Fibroblast of lung (primary cell): ENCODE measurements at regions not wholly inside any gene's neighbourhood (a gene's known extent, or its start where the extent isn't known, plus 50 kb on each side); places are given as distances from the start of the nearest gene placed in this dataset.

Source experiments
- DNase-seq, 2 donors: peaks; one replicate each; pipeline versions ENCODE4 v3.0.0 to v3.0.0-alpha.2; 2010; ENCODE audit warnings: low read depth in 2 of 2
- H2AFZ ChIP-seq: 2 replicates; pipeline ENCODE4 v1.5.1; 2012; ENCODE audit warnings: low read length, control low read depth, inconsistent platforms
- H3K27ac ChIP-seq: 2 replicates; pipeline ENCODE4 v1.5.1; 2011; ENCODE audit warnings: low read length, control low read depth; ENCODE audit not compliant: insufficient read depth
- H3K27me3 ChIP-seq: 2 replicates; pipeline ENCODE4 v1.5.1; 2011; ENCODE audit warnings: mild to moderate bottlenecking, low read length; ENCODE audit not compliant: control insufficient read depth, insufficient read depth
- H3K36me3 ChIP-seq: 2 replicates; pipeline ENCODE4 v1.5.1; 2011; ENCODE audit warnings: low read length; ENCODE audit not compliant: control insufficient read depth, insufficient read depth
- H3K4me1 ChIP-seq: 2 replicates; pipeline ENCODE4 v1.5.1; 2011; ENCODE audit warnings: low read length; ENCODE audit not compliant: control insufficient read depth, insufficient read depth; ENCODE audit errors: extremely low read depth
- H3K4me2 ChIP-seq: 2 replicates; pipeline ENCODE4 v1.5.1; 2011; ENCODE audit warnings: low read length, control low read depth; ENCODE audit not compliant: insufficient read depth; ENCODE audit errors: extremely low read depth
- H3K4me3 ChIP-seq, 4 experiments: fragments of 200-600 bp in 1 of 4; sonication (generic) in 1 of 4; replicated peaks in 1 of 4; 2 replicates each; pipeline ENCODE4 v1.5.1; 2011 to 2016; ENCODE audit warnings: low read length in 4 of 4, low read depth in 3 of 4, mild to moderate bottlenecking in 3 of 4, control low read depth in 2 of 4, inconsistent platforms in 1 of 4, mixed read lengths in 1 of 4; ENCODE audit not compliant: insufficient read depth in 1 of 4; ENCODE audit errors: control extremely low read depth in 1 of 4
- H3K79me2 ChIP-seq: 2 replicates; pipeline ENCODE4 v1.5.1; 2012; ENCODE audit warnings: mild to moderate bottlenecking, low read length, inconsistent platforms; ENCODE audit not compliant: control insufficient read depth, insufficient read depth
- H3K9ac ChIP-seq: 2 replicates; pipeline ENCODE4 v1.5.1; 2011; ENCODE audit warnings: mild to moderate bottlenecking, low read length, control low read depth; ENCODE audit not compliant: insufficient read depth
- H3K9me3 ChIP-seq: 2 replicates; pipeline ENCODE4 v1.5.1; 2012; ENCODE audit warnings: low read depth, low read length; ENCODE audit not compliant: control insufficient read depth, insufficient read depth
- H4K20me1 ChIP-seq: 2 replicates; pipeline ENCODE4 v1.5.1; 2011; ENCODE audit warnings: low read length; ENCODE audit not compliant: control insufficient read depth, insufficient read depth; ENCODE audit errors: extremely low read depth
- CTCF ChIP-seq, 2 donors: IDR thresholded peaks in 1 of 2; conservative IDR thresholded peaks in 1 of 2; 1 replicate in 1 of 2; 2 replicates in 1 of 2; pipeline ENCODE4 v1.5.1; 2011 to 2012; ENCODE audit warnings: low read length in 2 of 2, control low read depth in 1 of 2, inconsistent platforms in 1 of 2, low read depth in 1 of 2, mild to moderate bottlenecking in 1 of 2
- EZH2 ChIP-seq: IDR thresholded peaks from 2 replicates; pipeline ENCODE4 v1.5.1; 2012; ENCODE audit warnings: low read length, control low read depth, mild to moderate bottlenecking; ENCODE audit errors: missing control alignments

GRCh38 chr10:10816447-10816846, 201.2 kb upstream of the CELF2 start:
- Histone ChIP-seq H3K4me1 (peaks cover 14% of the 10 kb centered on the region), H3K4me3 (no peak overlapping the region), H3K79me2 (no peaks in the 10 kb centered on the region), H3K9me3 (no peaks in the 10 kb centered on the region), H3K4me2 (peak overlapping the region; percentile 52), H3K27me3 (no peaks in the 10 kb centered on the region), H3K9ac (no peak overlapping the region), H4K20me1 (no peaks in the 10 kb centered on the region), H3K27ac (no peak overlapping the region), H3K36me3 (no peaks in the 10 kb centered on the region), H2AFZ (no peak overlapping the region)
- TF ChIP-seq CTCF (conservative IDR thresholded peaks at IDR 0.05 in 1 of 2, IDR thresholded peaks at IDR 0.05 in 1 of 2; ENCODE audit: low read depth in 1 of 2, low read length in 2 of 2) = no peak
- no peak for TF ChIP-seq EZH2
- DNase-seq = peak; percentile 49 to 79

GRCh38 chr10:10817609-10818008, 200.1 kb upstream of the CELF2 start:
- H3K36me3 ChIP-seq = no peaks in the 10 kb centered on the region
- H3K79me2 ChIP-seq = no peaks in the 10 kb centered on the region
- no peaks in the 10 kb centered on the region for H4K20me1 ChIP-seq
- H3K27ac ChIP-seq = no peak overlapping the region
- H3K4me2 ChIP-seq = no peak overlapping the region
- H3K4me1 ChIP-seq = peaks cover 16% of the 10 kb centered on the region
- H3K4me3 ChIP-seq = no peak overlapping the region
- H3K9ac ChIP-seq = no peak overlapping the region
- H3K27me3 ChIP-seq = no peaks in the 10 kb centered on the region
- H2AFZ ChIP-seq = no peak overlapping the region
- TF ChIP-seq CTCF (conservative IDR thresholded peaks at IDR 0.05 in 1 of 2, IDR thresholded peaks at IDR 0.05 in 1 of 2; ENCODE audit: low read depth in 1 of 2, low read length in 2 of 2) (no peak), EZH2 (no peak)
- no peak for DNase-seq
- no peaks in the 10 kb centered on the region for H3K9me3 ChIP-seq

- DNase-seq = peak; percentile 34 to 53
- no peak overlapping the region for H3K4me2 ChIP-seq
- TF ChIP-seq EZH2 (no peak), CTCF (conservative IDR thresholded peaks at IDR 0.05 in 1 of 2, IDR thresholded peaks at IDR 0.05 in 1 of 2; ENCODE audit: low read depth in 1 of 2, low read length in 2 of 2) (no peak)
- H3K36me3 ChIP-seq = no peaks in the 10 kb centered on the region
- H3K9me3 ChIP-seq = no peaks in the 10 kb centered on the region
- H3K79me2 ChIP-seq = no peaks in the 10 kb centered on the region
- H3K4me1 ChIP-seq = peaks cover 16% of the 10 kb centered on the region
- H2AFZ ChIP-seq = no peak overlapping the region
- no peaks in the 10 kb centered on the region for H4K20me1 ChIP-seq
- H3K27me3 ChIP-seq = no peaks in the 10 kb centered on the region
- H3K9ac ChIP-seq = no peak overlapping the region
- H3K27ac ChIP-seq = no peak overlapping the region
- no peak overlapping the region for H3K4me3 ChIP-seq
Observed at GRCh38 chr10:10818082-10818481, 199.6 kb upstream of the CELF2 start.
